ENCODE measurements at regions not wholly inside any gene's neighbourhood (a gene's known extent, or its start where the extent isn't known, plus 50 kb on each side); places are given as distances from the start of the nearest gene placed in this dataset.
"Not testable (repeated sequence)": the region's sequence is repeated elsewhere in the genome, so short reads cannot be mapped to it uniquely, and the experiment has no call there.

GRCh38 chr9:29435368-29435767 is 1862.1 kb upstream of the C9orf72 start:
- DNase-seq (ENCODE audit: low read depth in 2 of 3, low spot score in 1 of 3), result no peak

- no peak for DNase-seq (ENCODE audit: low read depth in 2 of 3, low spot score in 1 of 3)
These were observed 1864.2 kb upstream of the C9orf72 start for GRCh38 chr9:29437526-29437925.

GRCh38 chr9:29439961-29440360 is 1866.7 kb upstream of the C9orf72 start:
- no peak for DNase-seq (ENCODE audit: low read depth in 2 of 3, low spot score in 1 of 3)

GRCh38 chr9:29440449-29440848 is 1867.2 kb upstream of the C9orf72 start:
- DNase-seq (ENCODE audit: low read depth in 2 of 3, low spot score in 1 of 3), result no peak

- no peak for DNase-seq (ENCODE audit: low read depth in 2 of 3, low spot score in 1 of 3)
These were observed 1872.5 kb upstream of the C9orf72 start for GRCh38 chr9:29445751-29446150.

- DNase-seq (ENCODE audit: low read depth in 2 of 3, low spot score in 1 of 3), result no peak
These were observed 1876.0 kb upstream of the C9orf72 start for GRCh38 chr9:29449306-29449705.

- DNase-seq (ENCODE audit: low read depth in 2 of 3, low spot score in 1 of 3), result not testable (repeated sequence)
These were observed 1877.1 kb upstream of the C9orf72 start for GRCh38 chr9:29450343-29450875.

GRCh38 chr9:29456940-29457339 is 1883.7 kb upstream of the C9orf72 start:
- DNase-seq (ENCODE audit: low read depth in 2 of 3, low spot score in 1 of 3), result no peak

GRCh38 chr9:29475471-29475870 is 1902.2 kb upstream of the C9orf72 start:
- DNase-seq (ENCODE audit: low read depth in 2 of 3, low spot score in 1 of 3), result no peak

GRCh38 chr9:29511680-29512079 is 1938.4 kb upstream of the C9orf72 start:
- no peak for DNase-seq (ENCODE audit: low read depth in 2 of 3, low spot score in 1 of 3)

- DNase-seq (ENCODE audit: low read depth in 2 of 3, low spot score in 1 of 3), result no peak
These were observed 1941.1 kb upstream of the C9orf72 start for GRCh38 chr9:29514336-29514735.

- no peak for DNase-seq (ENCODE audit: low read depth in 2 of 3, low spot score in 1 of 3)
These were observed 1941.6 kb upstream of the C9orf72 start for GRCh38 chr9:29514862-29515261.

GRCh38 chr9:29548436-29548835 is 1975.2 kb upstream of the C9orf72 start:
- no peak for DNase-seq (ENCODE audit: low read depth in 2 of 3, low spot score in 1 of 3)

- DNase-seq (ENCODE audit: low read depth in 2 of 3, low spot score in 1 of 3), result no peak
These were observed 1982.2 kb upstream of the C9orf72 start for GRCh38 chr9:29555502-29555901.

- DNase-seq (ENCODE audit: low read depth in 2 of 3, low spot score in 1 of 3), result no peak
These were observed 1983.0 kb upstream of the C9orf72 start for GRCh38 chr9:29556317-29556716.

- no peak for DNase-seq (ENCODE audit: low read depth in 2 of 3, low spot score in 1 of 3)
These were observed 1983.5 kb upstream of the C9orf72 start for GRCh38 chr9:29556746-29557145.

- DNase-seq (ENCODE audit: low read depth in 2 of 3, low spot score in 1 of 3), result no peak
These were observed 1991.3 kb upstream of the C9orf72 start for GRCh38 chr9:29564564-29564963.

- no peak for DNase-seq (ENCODE audit: low read depth in 2 of 3, low spot score in 1 of 3)
These were observed 2001.9 kb upstream of the C9orf72 start for GRCh38 chr9:29575219-29575618.

- DNase-seq (ENCODE audit: low read depth in 2 of 3, low spot score in 1 of 3), result no peak
These were observed 2015.1 kb upstream of the C9orf72 start for GRCh38 chr9:29588361-29588760.

- DNase-seq (ENCODE audit: low read depth in 2 of 3, low spot score in 1 of 3), result no peak
These were observed 2036.0 kb upstream of the C9orf72 start for GRCh38 chr9:29609282-29609681.

- no peak for DNase-seq (ENCODE audit: low read depth in 2 of 3, low spot score in 1 of 3)
These were observed 2040.5 kb upstream of the C9orf72 start for GRCh38 chr9:29613773-29614172.

GRCh38 chr9:29616844-29617243 is 2043.6 kb upstream of the C9orf72 start:
- no peak for DNase-seq (ENCODE audit: low read depth in 2 of 3, low spot score in 1 of 3)

GRCh38 chr9:29625292-29625731 is 2052.0 kb upstream of the C9orf72 start:
- DNase-seq (ENCODE audit: low read depth in 2 of 3, low spot score in 1 of 3), result no peak

- no peak for DNase-seq (ENCODE audit: low read depth in 2 of 3, low spot score in 1 of 3)
These were observed 2052.7 kb upstream of the C9orf72 start for GRCh38 chr9:29625931-29626330.
